Activated T-cell treated with anti-CD3 and anti-CD28 coated beads, Interleukin-2, amount 50 U/mL, for 4 hours (primary cell): ENCODE measurements at regions not wholly inside any gene's neighbourhood (a gene's known extent, or its start where the extent isn't known, plus 50 kb on each side); places are given as distances from the start of the nearest gene placed in this dataset.
"Not testable (repeated sequence)": the region's sequence is repeated elsewhere in the genome, so short reads cannot be mapped to it uniquely, and the experiment has no call there.

Experiments
- ATAC-seq, 2 donors: fragments of 200-7000 bp; cut with Tn5 transposase; one replicate each; pipeline ENCODE4 v1.10.0; 2021
- DNase-seq: peaks from one replicate; pipeline ENCODE4 v3.0.0-alpha.2; 2020
- H3K27me3 Mint-ChIP-seq: one replicate; pipeline ENCODE4 v1.8.0; 2021; ENCODE audit warnings: low read depth, mixed read lengths
- H3K36me3 Mint-ChIP-seq: one replicate; pipeline ENCODE4 v1.8.0; 2022; ENCODE audit warnings: mixed read lengths; ENCODE audit not compliant: insufficient read depth
- H3K4me1 Mint-ChIP-seq: one replicate; pipeline ENCODE4 v1.8.0; 2021; ENCODE audit warnings: low read depth, mixed read lengths
- H3K4me3 Mint-ChIP-seq: one replicate; pipeline ENCODE4 v1.8.0; 2021; ENCODE audit warnings: mild to moderate bottlenecking, moderate library complexity, mixed read lengths
- H3K9me3 Mint-ChIP-seq: one replicate; pipeline ENCODE4 v1.8.0; 2021; ENCODE audit warnings: mixed read lengths

DNA sequence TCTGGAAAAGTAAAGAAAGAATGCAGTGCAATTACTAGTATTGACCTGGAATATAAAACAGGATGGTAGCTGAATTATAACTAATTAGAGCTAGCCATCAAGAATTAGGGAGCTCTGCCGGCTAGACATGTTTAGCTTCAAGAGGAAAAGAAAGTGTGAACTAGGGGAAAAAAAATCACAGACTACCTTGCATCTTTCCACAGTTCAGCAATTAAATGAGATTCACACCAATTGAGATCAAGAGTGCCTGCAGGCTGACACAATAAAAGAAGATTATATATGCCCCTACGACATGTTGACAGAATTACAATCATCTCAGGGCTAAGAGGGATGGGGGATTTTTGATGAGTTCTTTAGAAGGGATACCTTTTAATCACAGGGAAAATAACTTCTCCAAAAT is 303.3 kb upstream of the CELF2 start:
- ATAC-seq (no peak), DNase-seq (no peak)
- no peaks in the 10 kb centered on the region for H3K36me3 Mint-ChIP-seq
- H3K4me3 Mint-ChIP-seq, result no peak overlapping the region
- H3K27me3 Mint-ChIP-seq, result no peaks in the 10 kb centered on the region
- no peaks in the 10 kb centered on the region for H3K9me3 Mint-ChIP-seq
- no peaks in the 10 kb centered on the region for H3K4me1 Mint-ChIP-seq

GRCh38 chr10:10716972-10717371 is 300.7 kb upstream of the CELF2 start:
- no peaks in the 10 kb centered on the region for H3K4me1 Mint-ChIP-seq
- no peak overlapping the region for H3K4me3 Mint-ChIP-seq
- DNase-seq, result no peak
- no peaks in the 10 kb centered on the region for H3K9me3 Mint-ChIP-seq
- no peaks in the 10 kb centered on the region for H3K36me3 Mint-ChIP-seq
- ATAC-seq, result no peak
- no peaks in the 10 kb centered on the region for H3K27me3 Mint-ChIP-seq

DNA sequence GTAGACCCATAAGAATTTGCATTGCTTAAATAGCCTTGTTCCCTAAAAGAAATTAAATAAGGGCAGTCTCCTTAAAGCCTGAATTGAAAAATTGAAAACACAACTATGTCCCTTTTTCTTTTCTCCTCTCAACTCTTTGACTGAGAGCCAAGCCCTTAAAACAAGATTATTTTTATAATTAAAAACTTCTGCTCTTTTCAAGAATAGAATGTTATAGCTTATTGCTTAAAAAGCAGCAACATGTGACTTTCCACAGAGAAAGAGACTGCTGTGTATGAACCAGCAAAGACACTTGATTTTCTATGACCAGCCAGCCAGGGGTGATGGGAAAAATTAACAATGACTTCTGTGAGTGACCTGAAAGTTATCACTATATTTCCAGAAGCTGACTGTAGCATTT is 295.2 kb upstream of the CELF2 start:
- H3K36me3 Mint-ChIP-seq, result no peaks in the 10 kb centered on the region
- no peaks in the 10 kb centered on the region for H3K9me3 Mint-ChIP-seq
- no peak overlapping the region for H3K4me3 Mint-ChIP-seq
- ATAC-seq (no peak), DNase-seq (no peak)
- H3K4me1 Mint-ChIP-seq, result no peaks in the 10 kb centered on the region
- peaks cover 3% of the 10 kb centered on the region for H3K27me3 Mint-ChIP-seq

DNA sequence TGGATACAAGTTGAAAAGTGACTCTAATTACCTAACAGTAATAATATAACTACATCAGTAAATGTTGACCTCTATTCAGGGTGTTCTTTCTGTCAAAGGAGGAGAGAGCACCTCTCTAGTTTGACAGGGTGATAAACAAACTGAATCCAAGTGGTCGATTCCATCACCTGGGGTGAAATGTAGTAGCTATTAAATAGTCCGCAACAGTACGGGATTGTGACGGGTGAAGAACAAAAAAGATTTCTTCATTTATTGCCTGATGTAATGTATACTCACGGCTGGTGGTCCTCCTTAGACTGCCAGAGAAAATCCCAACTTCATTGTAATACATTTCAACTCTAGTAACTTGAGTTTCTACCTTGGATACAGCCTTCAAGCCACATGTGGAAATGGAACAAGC is 292.5 kb upstream of the CELF2 start:
- H3K4me3 Mint-ChIP-seq, result no peak overlapping the region
- H3K4me1 Mint-ChIP-seq, result no peaks in the 10 kb centered on the region
- no peaks in the 10 kb centered on the region for H3K9me3 Mint-ChIP-seq
- peaks cover 3% of the 10 kb centered on the region for H3K27me3 Mint-ChIP-seq
- ATAC-seq (no peak), DNase-seq (no peak)
- H3K36me3 Mint-ChIP-seq, result no peaks in the 10 kb centered on the region

DNA sequence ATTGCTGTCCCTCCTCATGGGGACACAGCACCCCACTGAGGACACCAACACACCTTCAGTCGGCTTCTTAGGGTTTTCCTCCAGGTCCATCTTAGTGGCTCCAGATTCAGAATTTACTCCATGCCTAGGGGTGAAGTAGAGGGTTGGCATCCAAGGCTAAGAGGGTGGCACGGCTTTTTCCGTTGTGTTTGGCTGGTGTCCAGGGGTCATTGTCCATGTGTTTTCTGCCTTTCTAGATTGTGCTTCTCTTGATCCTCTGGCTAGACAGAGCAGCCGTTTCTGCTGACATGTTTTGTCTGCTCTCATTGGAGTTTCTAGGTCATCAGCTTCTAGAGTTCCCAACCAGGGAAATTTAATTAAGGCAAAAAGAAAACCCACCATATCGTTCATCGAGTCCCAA is 291.6 kb upstream of the CELF2 start:
- ATAC-seq, result no peak
- no peaks in the 10 kb centered on the region for H3K4me1 Mint-ChIP-seq
- DNase-seq, result no peak
- H3K9me3 Mint-ChIP-seq, result no peaks in the 10 kb centered on the region
- no peak overlapping the region for H3K4me3 Mint-ChIP-seq
- H3K36me3 Mint-ChIP-seq, result no peaks in the 10 kb centered on the region
- peaks cover 3% of the 10 kb centered on the region for H3K27me3 Mint-ChIP-seq

- not testable (repeated sequence) for H3K4me3 Mint-ChIP-seq, DNase-seq, H3K27me3 Mint-ChIP-seq, H3K4me1 Mint-ChIP-seq, H3K36me3 Mint-ChIP-seq, H3K9me3 Mint-ChIP-seq, ATAC-seq
These were observed 290.3 kb upstream of the CELF2 start for GRCh38 chr10:10727411-10727810.

GRCh38 chr10:10727812-10728211 is 289.9 kb upstream of the CELF2 start:
- H3K27me3 Mint-ChIP-seq, result peaks cover 5% of the 10 kb centered on the region
- H3K9me3 Mint-ChIP-seq, result no peaks in the 10 kb centered on the region
- H3K36me3 Mint-ChIP-seq, result no peaks in the 10 kb centered on the region
- ATAC-seq, result no peak
- no peaks in the 10 kb centered on the region for H3K4me1 Mint-ChIP-seq
- DNase-seq, result no peak
- no peak overlapping the region for H3K4me3 Mint-ChIP-seq

GRCh38 chr10:10730471-10731043 is 287.1 kb upstream of the CELF2 start:
- no peaks in the 10 kb centered on the region for H3K36me3 Mint-ChIP-seq
- ATAC-seq (no peak), DNase-seq (no peak)
- H3K4me3 Mint-ChIP-seq, result no peak overlapping the region
- peaks cover 4% of the 10 kb centered on the region for H3K9me3 Mint-ChIP-seq
- peaks cover 6% of the 10 kb centered on the region for H3K27me3 Mint-ChIP-seq
- H3K4me1 Mint-ChIP-seq, result no peaks in the 10 kb centered on the region

- H3K36me3 Mint-ChIP-seq, result no peaks in the 10 kb centered on the region
- no peak for ATAC-seq
- no peak for DNase-seq
- peaks cover 6% of the 10 kb centered on the region for H3K27me3 Mint-ChIP-seq
- H3K9me3 Mint-ChIP-seq, result peaks cover 4% of the 10 kb centered on the region
- no peaks in the 10 kb centered on the region for H3K4me1 Mint-ChIP-seq
- H3K4me3 Mint-ChIP-seq, result no peak overlapping the region
These were observed 286.3 kb upstream of the CELF2 start for GRCh38 chr10:10731366-10731765.

- H3K9me3 Mint-ChIP-seq, result peaks cover 4% of the 10 kb centered on the region
- ATAC-seq (no peak), DNase-seq (no peak)
- peaks cover 10% of the 10 kb centered on the region for H3K27me3 Mint-ChIP-seq
- no peak overlapping the region for H3K4me3 Mint-ChIP-seq
- H3K36me3 Mint-ChIP-seq, result no peaks in the 10 kb centered on the region
- no peaks in the 10 kb centered on the region for H3K4me1 Mint-ChIP-seq
These were observed 283.2 kb upstream of the CELF2 start for GRCh38 chr10:10734356-10735064.

DNA sequence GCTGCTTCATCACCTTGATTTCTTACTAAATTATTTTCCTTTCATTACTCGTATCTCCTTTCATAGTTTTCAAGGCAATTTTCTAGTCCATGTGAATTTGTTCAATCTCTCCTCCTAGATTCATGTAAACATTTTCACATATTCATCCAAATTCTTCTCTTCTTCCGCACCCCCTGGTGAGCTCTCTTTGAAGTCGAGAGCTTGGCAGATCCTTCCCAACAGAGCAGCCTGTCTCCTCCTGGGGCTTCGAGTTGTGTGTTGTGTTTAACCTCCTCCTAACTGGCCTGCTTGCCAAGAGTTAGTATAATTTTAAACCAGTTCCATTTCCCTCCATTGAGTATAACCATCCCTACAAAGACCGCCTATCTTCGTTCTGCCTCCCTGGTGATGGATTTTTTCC is 272.4 kb upstream of the CELF2 start:
- no peaks in the 10 kb centered on the region for H3K4me1 Mint-ChIP-seq
- no peak overlapping the region for H3K4me3 Mint-ChIP-seq
- no peaks in the 10 kb centered on the region for H3K36me3 Mint-ChIP-seq
- H3K27me3 Mint-ChIP-seq, result peaks cover 24% of the 10 kb centered on the region
- H3K9me3 Mint-ChIP-seq, result peaks cover 10% of the 10 kb centered on the region
- ATAC-seq (no peak), DNase-seq (no peak)

DNA sequence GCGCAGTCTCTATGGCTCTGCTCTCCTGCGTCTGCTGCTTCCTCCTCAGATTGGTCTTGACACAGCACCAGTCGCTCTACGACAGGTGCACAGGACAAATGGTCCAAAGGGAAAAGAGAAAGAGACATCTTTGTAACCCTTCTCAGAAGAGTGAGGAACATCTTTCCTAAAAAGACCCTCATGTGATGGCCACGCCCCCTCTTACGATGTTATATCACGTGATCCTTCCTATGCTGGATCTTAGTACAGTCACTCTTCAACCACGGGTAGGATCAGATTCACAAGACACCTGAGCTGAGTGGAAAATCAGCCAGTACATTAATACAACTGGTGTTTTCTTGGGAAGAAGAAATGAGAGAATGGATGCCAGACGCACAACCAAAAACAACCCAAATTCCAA is 262.2 kb upstream of the CELF2 start:
- H3K36me3 Mint-ChIP-seq, result no peaks in the 10 kb centered on the region

DNA sequence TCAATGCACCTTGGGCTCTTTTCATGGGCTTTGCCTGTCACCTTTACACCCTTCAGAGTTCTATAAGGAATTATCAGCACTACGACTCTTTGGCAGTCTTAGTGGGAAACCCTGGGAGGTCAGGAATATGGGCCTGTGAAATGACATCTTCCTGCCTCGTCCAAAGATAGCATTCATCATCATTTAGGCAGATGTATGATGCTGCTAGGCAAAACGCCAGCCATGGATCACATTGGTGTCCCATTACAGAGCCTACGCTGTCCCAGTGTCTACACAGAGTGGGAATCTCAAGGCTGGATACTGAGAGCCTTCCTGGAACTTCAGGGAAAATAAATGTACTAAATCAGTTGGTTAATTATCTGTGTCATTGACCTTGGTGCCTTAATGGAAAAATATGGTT is 259.4 kb upstream of the CELF2 start:
- no peak for ATAC-seq
- no peaks in the 10 kb centered on the region for H3K27me3 Mint-ChIP-seq
- H3K4me3 Mint-ChIP-seq, result no peak overlapping the region
- H3K36me3 Mint-ChIP-seq, result no peaks in the 10 kb centered on the region
- H3K9me3 Mint-ChIP-seq, result no peaks in the 10 kb centered on the region
- no peaks in the 10 kb centered on the region for H3K4me1 Mint-ChIP-seq
- DNase-seq, result no peak

More for the DNA sequence above, 262.2 kb upstream of the CELF2 start:
- no peaks in the 10 kb centered on the region for H3K4me1 Mint-ChIP-seq
- ATAC-seq (no peak), DNase-seq (no peak)
- H3K9me3 Mint-ChIP-seq, result no peaks in the 10 kb centered on the region
- H3K27me3 Mint-ChIP-seq, result no peaks in the 10 kb centered on the region
- no peak overlapping the region for H3K4me3 Mint-ChIP-seq

DNA sequence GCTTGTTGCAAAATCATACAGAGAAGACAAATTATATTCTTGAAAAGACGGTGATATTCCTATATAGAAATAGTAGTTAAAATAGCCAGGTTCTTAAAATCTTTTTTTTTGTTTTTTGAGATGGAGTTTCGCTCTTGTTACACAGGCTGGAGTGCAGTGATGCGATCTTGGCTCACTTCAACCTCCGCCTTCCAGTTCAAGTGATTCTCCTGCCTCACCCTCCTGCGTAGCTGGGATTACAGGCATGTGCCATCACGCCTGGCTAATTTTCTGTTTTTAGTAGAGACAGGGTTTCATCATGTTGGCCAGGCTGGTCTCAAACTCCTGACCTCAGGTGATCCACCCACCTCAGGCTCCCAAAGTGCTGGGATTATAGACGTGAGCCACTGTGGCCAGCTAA is 257.9 kb upstream of the CELF2 start:
- H3K9me3 Mint-ChIP-seq, H3K36me3 Mint-ChIP-seq, H3K27me3 Mint-ChIP-seq, H3K4me1 Mint-ChIP-seq, DNase-seq, H3K4me3 Mint-ChIP-seq, ATAC-seq: not testable (repeated sequence)

- no peaks in the 10 kb centered on the region for H3K4me1 Mint-ChIP-seq
- H3K4me3 Mint-ChIP-seq, result no peak overlapping the region
These were observed 252.7 kb upstream of the CELF2 start for GRCh38 chr10:10765017-10765416.

More at GRCh38 chr10:10765017-10765416, 252.7 kb upstream of the CELF2 start:
- ATAC-seq, result no peak
- no peaks in the 10 kb centered on the region for H3K27me3 Mint-ChIP-seq
- no peak for DNase-seq
- H3K36me3 Mint-ChIP-seq, result no peaks in the 10 kb centered on the region
- no peaks in the 10 kb centered on the region for H3K9me3 Mint-ChIP-seq
